ENCODE measurements at regions not wholly inside any gene's neighbourhood (a gene's known extent, or its start where the extent isn't known, plus 50 kb on each side); places are given as distances from the start of the nearest gene placed in this dataset.

GRCh38 chr7:156074084-156074483 lies 261.8 kb upstream of the SHH start:
- WGBS (ENCODE audit: missing lambda C conversion rate) = 74% methylated on average over 11 of the region's 11 CpGs
- POLR2A ChIA-PET = no interaction called here
- no peak for TF ChIP-seq ZSCAN20 (CRISPR knock-in tag; IDR thresholded peaks at IDR 0.05)
- no peak for TF ChIP-seq CBX8 (IDR thresholded peaks at IDR 0.05)
- no peak for TF ChIP-seq ZNF302 (CRISPR knock-in tag; IDR thresholded peaks at IDR 0.05)
- TF ChIP-seq HMGXB4 (CRISPR knock-in tag; IDR thresholded peaks at IDR 0.05; ENCODE audit: borderline replicate concordance) = no peak
- TF ChIP-seq RCOR1 (IDR thresholded peaks at IDR 0.05; ENCODE audit: low read depth, low read length) = no peak
- no peak for TF ChIP-seq ESRRA (IDR thresholded peaks at IDR 0.05; ENCODE audit: borderline replicate concordance, low read length)
- no peak for TF ChIP-seq NR3C1 (IDR thresholded peaks at IDR 0.05)
- TF ChIP-seq SREBF2 (IDR thresholded peaks at IDR 0.05) = no peak
- no peak for TF ChIP-seq EHF (CRISPR knock-in tag; IDR thresholded peaks at IDR 0.05)
- no peak for TF ChIP-seq HDAC2 (IDR thresholded peaks at IDR 0.05)
- no peak for TF ChIP-seq USF2 (IDR thresholded peaks at IDR 0.05)
- no peak for TF ChIP-seq NPAS2 (CRISPR knock-in tag; IDR thresholded peaks at IDR 0.05; ENCODE audit: borderline replicate concordance)
- no peak for TF ChIP-seq MAFK (IDR thresholded peaks at IDR 0.05; ENCODE audit: partially characterized antibody)
- TF ChIP-seq REST (IDR thresholded peaks at IDR 0.05) = no peak
- TF ChIP-seq RAD21 (conservative IDR thresholded peaks at IDR 0.05 in 1 of 2, IDR thresholded peaks at IDR 0.05 in 1 of 2) = no peak
- TF ChIP-seq BCL3 (IDR thresholded peaks at IDR 0.05) = no peak
- H3K27ac ChIP-seq = no peak overlapping the region
- DNase-seq (ENCODE audit: low read depth in 1 of 2, low spot score in 1 of 2) (no peak), FAIRE-seq (no peak), ATAC-seq (no peak)
- H3K9me3 ChIP-seq = no peaks in the 10 kb centered on the region
- no peak overlapping the region for H3K4me3 ChIP-seq
- H3K4me2 ChIP-seq = no peak overlapping the region
- no peaks in the 10 kb centered on the region for H3K4me1 ChIP-seq
- CTCF ChIA-PET = interaction anchor here (1.0 kb wide), 1 partner anchor 12 kb away, joined by 3 read pairs; no protein-coding TSS in a partner anchor

- H3K9me3 ChIP-seq = no peaks in the 10 kb centered on the region
- WGBS (ENCODE audit: missing lambda C conversion rate) = 71% methylated on average over 13 of the region's 13 CpGs
- CTCF ChIA-PET = interaction anchor here (0.9 to 1.0 kb wide), 2 partner anchors 13 to 16 kb away, joined by 3 read pairs; no protein-coding TSS in a partner anchor
- TF ChIP-seq ZFP36 (IDR thresholded peaks at IDR 0.05; ENCODE audit: borderline replicate concordance, partially characterized antibody) (no peak), RAD21 (conservative IDR thresholded peaks at IDR 0.05 in 1 of 2, IDR thresholded peaks at IDR 0.05 in 1 of 2) (no peak), JUN (IDR thresholded peaks at IDR 0.05) (no peak), JUNB (IDR thresholded peaks at IDR 0.05) (no peak), PBX3 (IDR thresholded peaks at IDR 0.05) (no peak), EP300 (IDR thresholded peaks at IDR 0.05) (no peak), PHF8 (IDR thresholded peaks at IDR 0.05; ENCODE audit: borderline replicate concordance, low read depth) (no peak), NPAS2 (CRISPR knock-in tag; IDR thresholded peaks at IDR 0.05; ENCODE audit: borderline replicate concordance) (no peak), RFX5 (IDR thresholded peaks at IDR 0.05) (no peak), HDAC2 (IDR thresholded peaks at IDR 0.05) (no peak), ZSCAN20 (CRISPR knock-in tag; IDR thresholded peaks at IDR 0.05) (no peak), USF2 (IDR thresholded peaks at IDR 0.05) (no peak), CHD2 (IDR thresholded peaks at IDR 0.05; ENCODE audit: low read length, partially characterized antibody) (no peak), ELK1 (IDR thresholded peaks at IDR 0.05; ENCODE audit: low read depth, low read length) (no peak), FOXS1 (CRISPR knock-in tag; IDR thresholded peaks at IDR 0.05) (no peak), NR3C1 (IDR thresholded peaks at IDR 0.05) (no peak)
Observed at GRCh38 chr7:156073366-156074052, 261.2 kb upstream of the SHH start.

More at GRCh38 chr7:156073366-156074052, 261.2 kb upstream of the SHH start:
- Histone ChIP-seq H3K27ac (no peak overlapping the region), H3K4me2 (no peak overlapping the region), H3K4me1 (no peaks in the 10 kb centered on the region), H3K4me3 (no peak overlapping the region)
- FAIRE-seq (no peak), ATAC-seq (no peak), DNase-seq (ENCODE audit: low read depth in 1 of 2, low spot score in 1 of 2) (no peak)
- POLR2A ChIA-PET = no interaction called here
